CD4-positive, alpha-beta memory T cell (primary cell): ENCODE measurements at regions not wholly inside any gene's neighbourhood (a gene's known extent, or its start where the extent isn't known, plus 50 kb on each side); places are given as distances from the start of the nearest gene placed in this dataset.

Experiments used
- CTCF ChIA-PET: fragments of 350-600 bp; sonication (Branson Sonifier 250); formaldehyde crosslinking; loops from one replicate; lab custom pipeline; 2021; ENCODE audit warnings: inconsistent platforms; ENCODE audit not compliant: partially characterized antibody; lab: Charles Lee
- POLR2A ChIA-PET: fragments of 350-600 bp; sonication (Branson Sonifier 250); formaldehyde crosslinking; loops from one replicate; lab custom pipeline; 2021; ENCODE audit not compliant: partially characterized antibody; lab: Charles Lee
- DNase-seq, 5 donors: peaks; one replicate each; pipeline versions ENCODE4 v3.0.0 to v3.0.0-alpha.2; 2020 to 2022; ENCODE audit warnings: mixed read lengths in 1 of 5
- H3K27ac ChIP-seq: one replicate; pipeline ENCODE4 v1.7.0; 2013; ENCODE audit warnings: low read depth, low read length
- H3K27me3 ChIP-seq: 2 replicates; pipeline ENCODE4 v1.7.0; 2013; ENCODE audit warnings: mild to moderate bottlenecking, low read length, moderate library complexity; ENCODE audit not compliant: insufficient read depth
- H3K36me3 ChIP-seq: 2 replicates; pipeline ENCODE4 v1.7.0; 2013; ENCODE audit warnings: mild to moderate bottlenecking, low read length, moderate library complexity; ENCODE audit not compliant: insufficient read depth
- H3K4me1 ChIP-seq: 2 replicates; pipeline ENCODE4 v1.7.0; 2013; ENCODE audit warnings: mild to moderate bottlenecking, low read length, moderate library complexity; ENCODE audit not compliant: insufficient read depth
- H3K4me3 ChIP-seq, 2 donors: one replicate each; pipeline ENCODE4 v1.7.0; 2013; ENCODE audit warnings: low read length in 2 of 2, mild to moderate bottlenecking in 1 of 2
- H3K9me3 ChIP-seq, 2 donors: one replicate each; pipeline ENCODE4 v1.7.0; 2013; ENCODE audit warnings: low read length in 2 of 2, control low read depth in 1 of 2; ENCODE audit not compliant: control insufficient read depth in 1 of 2
- H3K27ac Mint-ChIP-seq, 7 donors: one replicate each; pipeline ENCODE4 v1.8.0; 2020 to 2021; ENCODE audit warnings: mixed read lengths in 7 of 7, mild to moderate bottlenecking in 6 of 7, inconsistent platforms in 3 of 7, moderate library complexity in 3 of 7
- H3K27me3 Mint-ChIP-seq, 2 donors: one replicate each; pipeline ENCODE4 v1.8.0; 2020 to 2021; ENCODE audit warnings: mixed read lengths in 2 of 2
- H3K36me3 Mint-ChIP-seq, 2 donors: one replicate each; pipeline ENCODE4 v1.8.0; 2020 to 2021; ENCODE audit warnings: mixed read lengths in 2 of 2, inconsistent platforms in 1 of 2, mild to moderate bottlenecking in 1 of 2
- H3K4me1 Mint-ChIP-seq, 4 donors: one replicate each; pipeline ENCODE4 v1.8.0; 2020 to 2021; ENCODE audit warnings: mixed read lengths in 4 of 4, mild to moderate bottlenecking in 1 of 4
- H3K4me3 Mint-ChIP-seq, 8 donors: one replicate each; pipeline ENCODE4 v1.8.0; 2020 to 2021; ENCODE audit warnings: mixed read lengths in 8 of 8, mild to moderate bottlenecking in 7 of 8, moderate library complexity in 6 of 8, inconsistent platforms in 3 of 8
- H3K9me3 Mint-ChIP-seq, 8 donors: one replicate each; pipeline ENCODE4 v1.8.0; 2020 to 2021; ENCODE audit warnings: mixed read lengths in 8 of 8, mild to moderate bottlenecking in 5 of 8, inconsistent platforms in 3 of 8, moderate library complexity in 1 of 8
- intact Hi-C: fragments of 100-400 bp; cut with micrococcal nuclease; formaldehyde crosslinking; loops from one replicate; pipeline ENCODE4 v1.15.1; 2023

DNA sequence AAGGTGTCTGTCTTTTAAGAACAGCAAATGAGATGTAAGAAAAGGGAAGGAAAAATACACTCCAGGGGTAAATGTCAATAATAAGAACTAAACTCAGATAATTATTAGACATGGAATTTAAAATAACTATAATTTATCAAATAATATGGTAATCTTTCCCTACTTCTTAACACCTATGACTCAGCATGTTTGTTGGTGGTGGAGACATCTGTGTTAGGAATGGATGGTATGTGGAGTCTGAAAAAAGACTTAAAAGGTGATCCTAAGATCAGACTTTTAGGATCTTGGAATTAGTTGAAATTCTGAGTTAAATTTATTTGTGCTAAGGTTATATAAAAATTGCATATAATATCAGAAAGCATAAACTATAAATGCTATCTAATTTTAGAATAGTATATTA is 915.1 kb downstream of the SLITRK5 start:
- H3K27me3 Mint-ChIP-seq = no peaks in the 10 kb centered on the region
- Histone ChIP-seq H3K4me3 (no peak overlapping the region), H3K9me3 (no peaks in the 10 kb centered on the region), H3K27me3 (no peaks in the 10 kb centered on the region), H3K27ac (no peak overlapping the region), H3K4me1 (no peaks in the 10 kb centered on the region), H3K36me3 (no peaks in the 10 kb centered on the region)
- H3K27ac Mint-ChIP-seq = no peak overlapping the region
- H3K4me3 Mint-ChIP-seq = no peak overlapping the region
- CTCF ChIA-PET = no interaction called here
- H3K36me3 Mint-ChIP-seq = no peaks in the 10 kb centered on the region
- POLR2A ChIA-PET = no interaction called here
- no peaks in the 10 kb centered on the region for H3K4me1 Mint-ChIP-seq
- H3K9me3 Mint-ChIP-seq = peaks cover 3 to 12% (median 4%) of the 10 kb centered on the region in 8 donors
- intact Hi-C loops = no loop called here
- DNase-seq = no peak

DNA sequence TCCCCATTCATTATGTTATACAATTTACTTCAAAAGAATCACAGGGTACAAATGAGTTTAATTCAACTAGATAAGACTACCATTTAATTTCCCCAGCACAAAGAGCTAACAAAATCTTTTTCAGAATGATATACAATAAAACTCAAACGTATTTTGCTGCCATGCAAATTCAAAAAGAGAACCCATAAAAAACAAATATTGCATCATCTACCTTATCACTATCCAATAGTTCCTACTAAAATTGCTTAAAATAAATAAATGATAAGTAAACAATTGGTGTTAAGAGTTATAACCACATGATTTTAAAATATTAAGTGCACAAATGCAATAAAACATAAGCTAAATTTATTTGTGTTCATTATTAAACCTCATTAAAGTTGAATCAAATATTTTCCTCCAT is 919.4 kb downstream of the SLITRK5 start:
- Histone ChIP-seq H3K9me3 (no peaks in the 10 kb centered on the region), H3K4me3 (no peak overlapping the region), H3K4me1 (no peaks in the 10 kb centered on the region), H3K27me3 (no peaks in the 10 kb centered on the region), H3K27ac (no peak overlapping the region), H3K36me3 (no peaks in the 10 kb centered on the region)
- no peak for DNase-seq
- no peaks in the 10 kb centered on the region for H3K36me3 Mint-ChIP-seq
- no peak overlapping the region for H3K4me3 Mint-ChIP-seq
- CTCF ChIA-PET = no interaction called here
- no peaks in the 10 kb centered on the region for H3K4me1 Mint-ChIP-seq
- H3K27ac Mint-ChIP-seq = no peak overlapping the region
- intact Hi-C loops = no loop called here
- POLR2A ChIA-PET = no interaction called here
- H3K27me3 Mint-ChIP-seq = no peaks in the 10 kb centered on the region
- H3K9me3 Mint-ChIP-seq = peaks cover 5 to 25% (median 17%) of the 10 kb centered on the region in 8 donors

GRCh38 chr13:88592105-88592504 is 920.9 kb downstream of the SLITRK5 start:
- intact Hi-C loops = no loop called here
- Mint-ChIP-seq H3K4me1 (no peaks in the 10 kb centered on the region), H3K9me3 (peaks cover 2 to 30% (median 17%) of the 10 kb centered on the region in 8 donors), H3K36me3 (no peaks in the 10 kb centered on the region), H3K27ac (no peak overlapping the region), H3K4me3 (no peak overlapping the region), H3K27me3 (no peaks in the 10 kb centered on the region)
- ChIA-PET POLR2A (no interaction called here), CTCF (no interaction called here)
- H3K27me3 ChIP-seq = no peaks in the 10 kb centered on the region
- no peaks in the 10 kb centered on the region for H3K36me3 ChIP-seq
- H3K9me3 ChIP-seq = no peaks in the 10 kb centered on the region
- H3K27ac ChIP-seq = no peak overlapping the region
- H3K4me3 ChIP-seq = no peak overlapping the region
- H3K4me1 ChIP-seq = no peaks in the 10 kb centered on the region
- DNase-seq = peak in 1 of 5 donors; percentile 16

DNA sequence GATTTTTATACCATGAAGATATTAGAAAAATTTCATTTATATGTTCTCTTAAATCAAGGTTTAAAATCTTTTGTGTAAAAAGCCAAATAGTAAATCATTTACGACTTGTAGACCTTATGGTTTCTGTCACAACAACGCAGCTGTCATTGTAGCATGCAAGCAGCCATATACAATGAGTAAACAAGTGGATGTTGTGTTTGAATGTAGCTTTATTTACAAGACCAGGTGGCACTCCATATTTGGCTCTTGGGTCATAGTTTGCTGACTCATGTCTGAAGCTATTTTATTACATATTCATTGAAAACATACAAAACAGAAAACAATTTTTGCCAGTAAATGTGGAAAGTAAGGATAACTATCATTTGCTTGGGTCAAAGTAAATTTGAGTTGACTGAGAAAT is 930.8 kb downstream of the SLITRK5 start:
- Mint-ChIP-seq H3K4me1 (no peaks in the 10 kb centered on the region), H3K9me3 (peaks cover 0 to 7% (median 2%) of the 10 kb centered on the region in 8 donors), H3K27me3 (no peaks in the 10 kb centered on the region), H3K4me3 (no peak overlapping the region), H3K36me3 (no peaks in the 10 kb centered on the region), H3K27ac (no peak overlapping the region)
- CTCF ChIA-PET = no interaction called here
- no peak overlapping the region for H3K4me3 ChIP-seq
- intact Hi-C loops = no loop called here
- H3K36me3 ChIP-seq = no peaks in the 10 kb centered on the region
- no peaks in the 10 kb centered on the region for H3K27me3 ChIP-seq
- no peak for DNase-seq
- H3K27ac ChIP-seq = no peak overlapping the region
- no peaks in the 10 kb centered on the region for H3K9me3 ChIP-seq
- POLR2A ChIA-PET = no interaction called here
- H3K4me1 ChIP-seq = no peaks in the 10 kb centered on the region

DNA sequence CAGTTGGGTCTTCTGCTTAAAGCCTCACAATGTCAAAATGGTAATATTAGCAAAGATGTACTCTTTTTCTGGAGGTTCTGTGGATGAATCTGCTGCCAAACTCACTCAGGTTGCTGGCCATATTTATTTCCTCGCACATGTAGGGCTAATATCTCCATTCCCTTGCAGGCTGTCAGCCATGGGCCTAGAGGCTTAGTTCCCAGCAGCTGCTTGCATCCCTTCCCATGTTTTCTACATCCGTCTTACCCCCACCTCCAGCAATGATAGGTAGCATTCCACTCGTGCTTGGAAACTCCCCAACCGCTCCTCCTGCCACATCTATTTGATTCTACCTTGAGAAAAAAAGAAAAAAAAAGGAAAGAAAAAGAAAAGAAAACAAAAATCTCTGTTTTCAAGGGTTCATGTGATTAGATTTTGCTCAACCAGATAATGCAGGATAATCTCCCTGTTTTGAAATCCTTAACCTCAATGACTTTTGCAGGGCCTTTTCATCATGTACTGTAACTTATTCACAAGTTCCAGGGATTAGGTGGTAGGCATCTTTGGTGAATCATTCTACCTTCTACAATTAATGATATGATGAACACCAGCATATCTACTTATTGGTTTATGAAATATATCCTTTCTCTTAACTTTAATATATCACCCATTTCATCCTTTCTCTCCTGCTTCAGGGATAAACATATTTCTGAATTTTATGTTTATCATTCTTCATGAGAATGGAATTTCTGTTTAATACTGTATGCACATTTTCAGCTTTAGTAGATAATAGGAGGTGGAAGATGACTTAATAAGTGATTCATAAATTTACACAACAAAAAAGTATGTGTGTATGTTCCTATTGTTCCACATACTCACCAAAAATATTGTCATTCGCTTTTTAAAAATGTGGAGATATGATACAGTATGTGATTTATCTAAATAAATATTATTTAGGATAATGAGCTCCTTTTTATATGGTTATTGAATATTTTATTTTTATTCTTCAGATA is 931.9 kb downstream of the SLITRK5 start:
- Mint-ChIP-seq H3K36me3 (no peaks in the 10 kb centered on the region), H3K9me3 (peaks cover 0 to 7% (median 2%) of the 10 kb centered on the region in 8 donors), H3K27me3 (no peaks in the 10 kb centered on the region), H3K4me1 (no peaks in the 10 kb centered on the region), H3K27ac (no peak overlapping the region), H3K4me3 (no peak overlapping the region)
- intact Hi-C loops = no loop called here
- Histone ChIP-seq H3K27ac (no peak overlapping the region), H3K27me3 (no peaks in the 10 kb centered on the region), H3K4me3 (no peak overlapping the region), H3K4me1 (no peaks in the 10 kb centered on the region), H3K9me3 (no peaks in the 10 kb centered on the region), H3K36me3 (no peaks in the 10 kb centered on the region)
- no peak for DNase-seq
- CTCF ChIA-PET = no interaction called here
- POLR2A ChIA-PET = no interaction called here

DNA sequence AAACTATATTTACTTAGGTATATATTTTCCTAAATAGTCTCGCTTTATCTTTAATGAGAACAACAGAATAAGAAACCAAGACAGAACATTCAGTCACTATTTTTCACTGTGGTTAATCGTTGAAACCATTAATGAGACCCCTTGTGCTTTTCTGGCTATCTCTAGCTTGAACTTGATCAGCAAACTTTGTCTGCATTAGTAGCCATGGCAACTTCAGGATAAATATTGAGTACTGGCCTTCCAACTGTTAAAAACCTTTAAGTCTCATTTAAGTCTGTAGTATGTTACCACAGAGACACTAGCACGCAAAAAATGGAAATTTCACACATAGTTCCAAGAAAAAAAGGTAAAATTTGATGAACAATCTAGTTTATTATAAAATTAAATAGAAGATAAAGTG is 946.0 kb downstream of the SLITRK5 start:
- Histone ChIP-seq H3K27me3 (no peaks in the 10 kb centered on the region), H3K27ac (no peak overlapping the region), H3K9me3 (no peaks in the 10 kb centered on the region), H3K36me3 (no peaks in the 10 kb centered on the region), H3K4me3 (no peak overlapping the region), H3K4me1 (no peaks in the 10 kb centered on the region)
- Mint-ChIP-seq H3K9me3 (peaks cover 2 to 6% (median 4%) of the 10 kb centered on the region in 8 donors), H3K4me3 (no peak overlapping the region), H3K36me3 (no peaks in the 10 kb centered on the region), H3K4me1 (peaks cover 0 to 2% (median 0%) of the 10 kb centered on the region in 4 donors), H3K27me3 (no peaks in the 10 kb centered on the region), H3K27ac (no peak overlapping the region)
- POLR2A ChIA-PET = no interaction called here
- intact Hi-C loops = no loop called here
- no peak for DNase-seq
- CTCF ChIA-PET = no interaction called here

GRCh38 chr13:88622362-88622973 is 951.3 kb downstream of the SLITRK5 start:
- POLR2A ChIA-PET = no interaction called here
- H3K27ac ChIP-seq = no peak overlapping the region
- Mint-ChIP-seq H3K36me3 (no peaks in the 10 kb centered on the region), H3K9me3 (peaks cover 0 to 14% (median 5%) of the 10 kb centered on the region in 8 donors), H3K4me1 (peaks cover 0 to 11% (median 0%) of the 10 kb centered on the region in 4 donors), H3K27ac (peak overlapping the region in 3 of 7 donors; percentile 1 to 75 (median 22)), H3K4me3 (peak overlapping the region in 5 of 8 donors; percentile 4 to 73 (median 17)), H3K27me3 (no peaks in the 10 kb centered on the region)
- DNase-seq = peak in 4 of 5 donors; percentile 0 to 61 (median 2)
- no peaks in the 10 kb centered on the region for H3K36me3 ChIP-seq
- CTCF ChIA-PET = no interaction called here
- no peaks in the 10 kb centered on the region for H3K27me3 ChIP-seq
- no peaks in the 10 kb centered on the region for H3K4me1 ChIP-seq
- intact Hi-C loops = no loop called here
- H3K9me3 ChIP-seq = no peaks in the 10 kb centered on the region
- H3K4me3 ChIP-seq = no peak overlapping the region
